ENCODE measurements at regions not wholly inside any gene's neighbourhood (a gene's known extent, or its start where the extent isn't known, plus 50 kb on each side); places are given as distances from the start of the nearest gene placed in this dataset.

GRCh38 chr5:96331681-96332361, 101.2 kb downstream of the PCSK1 start:
- TF ChIP-seq NFIC (IDR thresholded peaks at IDR 0.05; ENCODE audit: borderline replicate concordance) (no peak), TCF12 (IDR thresholded peaks at IDR 0.05) (no peak), CTCF (IDR thresholded peaks at IDR 0.05) (no peak)

Measured in SK-N-SH (cell line).